Stimulated activated CD4-positive, alpha-beta T cell treated with anti-CD3 and anti-CD28 coated beads, Interleukin-1b, Interleukin-23, amount 100 ng/mL, for 1 hour (primary cell): ENCODE measurements at regions not wholly inside any gene's neighbourhood (a gene's known extent, or its start where the extent isn't known, plus 50 kb on each side); places are given as distances from the start of the nearest gene placed in this dataset.

Source experiments
- DNase-seq, 2 donors: peaks; one replicate each; pipeline ENCODE4 v3.0.0-alpha.2; 2020; ENCODE audit warnings: low read depth in 2 of 2

DNA sequence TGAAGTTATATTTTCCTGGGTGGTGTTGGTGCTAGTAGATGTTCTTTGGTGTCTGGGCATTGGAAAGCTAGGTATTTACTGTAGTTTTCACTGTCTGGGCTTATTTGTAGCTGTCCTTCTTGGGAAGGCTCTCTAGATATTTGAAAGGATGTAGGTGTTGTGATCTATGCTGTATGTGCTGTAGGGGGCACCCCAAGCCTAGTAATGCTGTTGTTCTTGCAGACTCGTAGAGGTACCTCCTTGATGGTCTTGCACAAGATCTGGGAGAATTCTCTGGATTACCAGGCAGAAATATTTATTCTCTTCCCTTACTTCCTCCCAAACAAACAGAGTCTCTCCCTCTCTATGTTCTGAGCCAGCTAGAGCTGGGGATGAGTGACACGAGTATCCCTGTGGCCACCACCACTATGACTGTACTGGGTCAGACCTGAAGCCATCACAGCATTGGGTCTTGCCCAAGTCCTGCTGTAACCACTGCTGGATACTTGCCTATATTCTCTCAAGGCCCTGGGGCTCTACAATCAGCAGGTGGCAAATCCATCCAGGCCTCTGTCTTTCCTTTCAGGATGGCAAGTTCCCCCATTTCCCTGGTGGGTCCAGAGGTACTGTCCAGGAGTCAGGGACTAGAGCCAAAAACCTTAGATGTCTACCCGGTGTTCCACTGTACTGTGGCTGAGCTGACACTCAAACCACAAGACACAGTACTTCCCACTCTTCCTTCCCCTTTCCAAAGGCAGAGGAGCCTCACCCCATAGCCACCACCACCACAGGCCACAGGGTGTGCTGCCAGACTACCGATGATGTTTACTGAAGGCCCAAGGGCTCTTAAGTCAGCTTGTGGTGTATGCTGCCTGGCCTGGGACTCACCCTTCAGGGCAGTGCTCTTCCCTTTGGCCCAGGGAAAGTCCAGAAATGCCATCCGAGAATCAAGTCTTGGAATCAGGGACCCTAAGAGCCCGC, 195.2 kb upstream of the DPPA4 start:
- peak in 1 of 2 donors; percentile 1 for DNase-seq

DNA sequence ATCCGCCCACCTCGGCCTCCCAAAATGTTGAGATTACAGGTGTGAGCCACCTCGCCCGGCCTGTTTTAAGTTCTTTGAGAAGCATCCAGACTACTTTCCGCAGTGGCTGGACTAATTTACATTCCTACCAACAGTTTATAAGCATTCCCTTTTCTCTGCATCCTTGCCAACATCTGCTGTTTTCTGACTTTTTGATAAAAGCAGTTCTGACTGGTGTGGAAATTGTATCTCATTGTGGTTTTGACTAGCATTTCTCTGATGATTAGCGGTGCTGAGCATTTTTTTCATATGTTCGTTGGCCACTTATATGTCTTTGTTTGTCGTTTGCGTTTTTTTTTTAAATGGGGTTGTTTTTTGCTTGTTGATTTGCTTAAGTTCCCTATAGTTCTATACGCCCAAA, 208.4 kb upstream of the DPPA4 start:
- no peak for DNase-seq

- DNase-seq, result no peak
Measured at GRCh38 chr3:109548192-109548938, 211.0 kb upstream of the DPPA4 start.

- DNase-seq, result no peak
Measured at GRCh38 chr3:109553591-109554371, 216.4 kb upstream of the DPPA4 start.

DNA sequence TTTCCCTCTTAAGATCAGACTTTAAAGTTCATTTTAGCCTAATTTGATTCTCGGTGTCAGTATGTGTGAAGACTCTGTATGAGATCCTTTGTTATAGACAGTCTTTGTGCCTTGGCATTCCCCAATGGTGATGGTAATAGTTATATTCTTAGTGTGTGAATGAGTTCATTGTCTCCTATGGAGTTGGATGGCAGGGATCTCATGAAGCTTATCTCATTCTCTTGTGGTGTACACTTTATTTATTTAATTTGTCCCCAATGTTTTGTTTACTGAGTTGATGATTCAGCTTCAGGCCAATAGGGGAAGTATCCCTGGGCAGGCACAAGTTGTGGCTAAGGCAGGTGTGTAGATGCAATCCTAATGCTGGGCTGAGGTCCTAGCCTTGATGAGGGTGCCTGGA, 222.0 kb upstream of the DPPA4 start:
- DNase-seq, result no peak

DNA sequence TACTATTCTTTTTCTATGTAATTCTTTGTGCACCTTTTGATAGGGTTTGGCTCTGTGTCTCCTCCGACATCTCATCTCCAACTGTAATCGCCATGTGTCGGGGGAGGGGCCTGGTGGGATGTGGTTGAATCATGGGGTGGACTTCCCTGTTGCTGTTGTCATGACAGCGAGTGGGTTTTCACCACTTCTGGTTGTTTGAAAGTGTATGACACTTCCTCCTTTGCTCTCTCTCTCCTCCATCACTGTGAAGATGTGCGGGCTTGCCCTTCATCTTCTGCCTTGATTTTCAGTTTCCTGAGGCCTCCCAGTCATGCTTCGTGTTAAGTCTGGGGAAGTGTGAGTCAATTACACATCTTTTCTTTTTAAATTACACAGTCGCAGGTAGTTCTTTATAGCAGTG, 225.8 kb upstream of the DPPA4 start:
- peak in 1 of 2 donors; percentile 0 for DNase-seq

DNA sequence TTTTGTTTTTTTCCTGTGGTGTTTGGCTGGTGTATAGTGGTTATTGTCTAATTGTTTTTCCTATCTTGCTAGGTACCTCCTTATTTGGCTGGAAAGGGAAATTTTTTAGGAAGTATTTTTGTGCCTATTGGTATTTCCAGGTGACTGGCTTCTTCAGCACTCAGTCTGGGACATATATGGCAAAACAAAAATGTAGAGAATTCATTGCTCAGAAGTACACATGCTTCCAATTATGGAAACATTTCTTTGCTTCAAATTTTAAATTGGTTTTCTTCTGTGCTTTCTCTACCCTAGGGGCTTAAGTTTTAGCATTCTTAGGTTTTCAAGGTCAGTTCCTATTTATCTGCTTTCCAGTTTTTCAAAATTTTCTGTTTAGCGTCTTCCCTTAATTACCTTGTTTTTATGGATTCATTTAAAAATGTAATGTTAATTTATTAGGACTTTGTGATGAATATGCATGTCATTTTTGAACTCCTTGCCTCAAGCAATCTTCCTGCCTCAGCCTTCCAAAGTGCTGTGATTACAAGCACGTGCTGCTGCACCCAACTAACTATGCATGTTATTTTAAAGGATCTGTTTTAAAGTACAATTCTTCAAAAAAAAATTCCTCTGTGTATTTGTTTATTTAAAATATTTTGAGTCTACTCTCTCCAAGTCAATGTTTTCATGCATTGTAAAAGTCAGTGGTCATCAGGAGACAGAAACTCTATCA, 231.9 kb upstream of the DPPA4 start:
- no peak for DNase-seq

DNA sequence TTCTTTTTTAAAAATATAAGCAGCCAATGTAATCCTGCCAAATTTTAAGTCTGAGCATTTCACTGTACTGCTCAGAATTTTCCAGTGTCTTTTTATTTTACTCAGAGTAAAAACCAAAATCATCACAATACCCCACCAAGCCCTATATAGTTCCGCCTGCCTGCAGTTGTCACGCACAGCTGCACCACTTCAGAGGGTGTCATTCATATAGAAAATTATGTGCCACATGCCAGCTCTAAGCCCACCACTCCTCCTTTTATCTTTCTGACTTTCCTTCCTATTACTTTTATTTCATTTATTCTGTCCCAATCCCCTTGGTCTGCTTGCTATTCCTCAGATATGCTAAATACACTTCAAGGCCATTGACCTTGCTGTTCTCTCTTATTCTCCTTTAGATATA, 233.1 kb upstream of the DPPA4 start:
- DNase-seq, result no peak

DNA sequence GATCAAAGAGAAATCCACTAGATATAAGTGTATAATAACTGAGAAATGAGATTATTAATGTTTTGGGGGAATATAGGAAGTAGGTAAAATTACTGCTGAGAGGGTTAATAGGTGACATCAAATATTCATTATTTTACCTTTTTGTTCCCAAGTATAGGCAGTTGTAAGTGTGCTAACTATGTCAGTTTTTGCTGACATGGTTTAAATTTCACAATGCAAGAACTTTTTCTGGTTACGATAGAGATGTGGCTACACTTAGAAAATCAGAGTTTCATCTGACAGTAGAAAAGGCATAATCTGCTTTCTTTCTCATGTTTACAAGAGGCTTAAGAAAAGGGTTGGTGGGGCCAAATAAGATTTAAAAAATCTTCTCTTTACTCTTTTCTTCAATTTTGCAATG, 235.0 kb upstream of the DPPA4 start:
- DNase-seq, result no peak

DNA sequence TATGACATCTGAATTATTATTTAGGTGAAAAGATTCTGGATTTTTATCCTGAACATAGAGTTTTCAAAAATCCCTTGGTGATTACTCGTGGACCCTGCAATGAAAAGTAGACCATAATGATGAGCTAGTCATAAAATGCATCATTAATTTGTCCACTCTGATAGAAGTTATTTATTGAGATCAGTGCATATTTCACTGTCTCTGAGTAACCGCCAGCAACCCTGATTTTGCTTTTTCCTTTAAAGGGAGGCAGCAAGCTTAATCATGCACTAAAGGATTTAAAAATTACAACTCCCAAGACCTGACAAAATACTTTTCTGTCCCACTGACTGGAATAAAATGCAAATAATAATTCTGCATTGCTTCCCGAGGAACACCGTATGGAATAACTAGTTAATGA, 259.6 kb upstream of the DPPA4 start:
- no peak for DNase-seq

- no peak for DNase-seq
Measured at GRCh38 chr3:109597444-109597843, 260.1 kb upstream of the DPPA4 start.

DNA sequence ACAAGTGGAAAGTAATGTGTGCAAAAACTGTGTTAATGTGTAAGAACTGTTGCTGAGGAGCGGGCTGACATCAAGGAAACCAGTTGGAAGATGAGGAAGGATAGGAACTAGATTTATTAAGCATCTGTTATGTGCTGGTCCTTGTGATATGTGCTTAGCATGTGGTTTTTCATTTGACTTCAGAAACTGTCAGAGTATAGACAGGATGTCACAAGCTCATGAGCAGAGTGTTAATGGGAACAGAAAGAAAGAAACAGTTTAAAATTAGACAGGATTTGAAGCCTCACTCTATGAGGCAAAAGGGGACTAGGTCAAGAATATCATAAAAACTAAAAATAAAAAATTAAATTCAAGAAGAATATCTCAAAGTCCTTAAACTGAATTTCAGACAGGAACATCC, 270.6 kb upstream of the DPPA4 start:
- no peak for DNase-seq

DNA sequence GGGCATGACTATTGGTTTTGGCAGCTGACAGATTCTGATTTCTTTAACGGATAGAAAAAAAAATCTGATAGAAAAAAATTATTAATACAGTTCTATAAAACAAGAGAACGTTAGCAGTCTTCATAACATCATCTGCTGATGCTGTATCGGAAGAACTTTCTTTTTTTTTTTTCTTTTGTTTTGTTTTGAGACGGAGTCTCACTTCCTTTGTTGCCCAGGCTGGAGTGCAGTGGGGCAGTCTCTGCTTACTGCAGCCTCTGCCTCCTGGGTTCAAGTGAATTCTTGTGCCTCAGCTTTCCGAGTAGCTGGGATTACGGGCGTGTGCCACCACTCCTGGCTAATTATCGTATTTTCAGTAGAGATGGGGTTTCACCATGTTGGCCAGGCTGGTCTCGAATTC, 271.2 kb upstream of the DPPA4 start:
- no peak for DNase-seq

DNA sequence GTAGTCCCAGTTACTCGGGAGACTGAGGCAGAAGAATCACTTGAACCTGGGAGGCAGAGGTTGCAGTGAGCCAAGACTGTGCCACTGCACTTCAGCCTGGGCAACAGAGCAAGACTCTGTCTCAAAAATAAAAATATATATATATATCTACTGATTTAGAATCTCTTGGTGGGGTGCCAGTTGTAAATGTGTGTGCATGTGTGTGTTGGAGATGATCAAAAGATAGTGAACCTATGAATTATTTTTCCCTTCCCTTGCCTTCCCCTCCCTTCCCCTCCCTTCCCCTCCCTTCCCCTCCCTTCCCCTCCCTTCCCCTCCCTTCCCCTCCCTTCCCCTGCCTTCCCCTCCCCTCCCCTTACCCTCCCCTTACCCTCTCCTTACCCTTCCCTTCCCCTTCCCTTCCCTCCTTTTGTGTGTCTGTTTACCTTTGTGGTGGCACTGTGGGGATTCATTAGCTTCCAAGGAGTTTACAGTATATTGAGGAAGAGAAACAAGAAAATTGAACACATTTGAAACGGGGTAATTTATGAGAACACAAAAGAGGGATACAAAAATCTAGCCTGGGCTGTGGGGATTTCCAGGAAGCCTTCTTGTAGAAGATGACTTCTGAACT, 281.5 kb upstream of the DPPA4 start:
- no peak for DNase-seq

- no peak for DNase-seq
Measured at GRCh38 chr3:109631897-109632296, 294.6 kb upstream of the DPPA4 start.

- DNase-seq, result no peak
Measured at GRCh38 chr3:109640146-109640652, 302.9 kb upstream of the DPPA4 start.

- no peak for DNase-seq
Measured at GRCh38 chr3:109642025-109642424, 304.7 kb upstream of the DPPA4 start.

DNA sequence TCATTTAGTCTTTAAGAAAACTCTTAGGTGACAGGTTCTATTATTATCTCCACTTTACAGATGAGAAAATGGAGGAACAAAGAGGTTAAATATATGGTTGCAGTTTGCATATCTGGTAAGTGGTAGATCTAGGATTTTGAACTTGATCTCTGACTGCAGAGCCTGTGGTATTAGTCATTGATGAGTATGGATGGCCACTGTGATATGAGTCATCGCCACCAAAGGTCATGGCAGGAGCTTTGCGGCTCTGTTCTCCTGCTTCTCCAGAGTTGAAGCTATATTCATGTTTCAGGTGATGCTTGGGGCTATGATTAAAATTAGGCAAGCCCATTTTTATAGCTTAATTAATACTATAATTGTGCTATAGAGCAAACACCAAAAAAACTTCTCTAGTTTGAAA, 306.2 kb upstream of the DPPA4 start:
- no peak for DNase-seq

DNA sequence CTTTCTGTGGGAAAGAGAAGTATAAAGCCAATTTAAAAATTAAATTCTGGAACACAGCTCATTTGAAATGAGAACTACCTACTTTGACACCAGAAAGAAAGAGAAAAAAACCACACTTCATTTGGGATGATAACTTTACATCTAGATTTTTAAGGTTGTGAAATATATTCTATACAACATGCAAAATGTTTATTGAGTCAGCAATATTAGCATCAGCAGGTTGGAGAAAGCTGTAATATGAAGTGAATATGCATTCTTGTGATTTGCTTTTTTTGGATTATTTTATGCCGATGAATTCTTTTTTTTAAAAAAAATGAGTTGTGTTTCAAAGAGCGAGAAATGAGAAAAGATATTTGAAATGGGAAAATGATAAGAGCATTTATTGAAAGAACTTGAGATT, 307.0 kb upstream of the DPPA4 start:
- DNase-seq, result no peak

DNA sequence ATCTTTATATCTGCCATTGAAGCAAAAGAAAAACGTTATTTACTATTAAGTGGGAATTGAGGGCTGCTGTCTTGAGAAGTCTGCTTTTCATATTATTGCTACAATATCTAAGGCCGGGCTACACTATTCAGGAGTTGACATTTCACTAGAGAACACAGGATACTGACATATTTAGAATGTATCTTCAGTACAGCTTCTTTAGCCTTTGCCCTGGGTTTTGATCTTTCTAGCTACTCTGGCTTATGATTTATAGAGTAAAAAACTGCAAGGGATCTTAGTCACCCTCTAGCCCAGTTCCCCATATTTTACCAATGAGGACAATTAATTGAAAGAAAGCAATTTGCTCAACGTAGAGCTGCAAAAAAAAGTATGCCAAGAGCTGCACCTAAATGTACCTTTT, 307.4 kb upstream of the DPPA4 start:
- no peak for DNase-seq

DNA sequence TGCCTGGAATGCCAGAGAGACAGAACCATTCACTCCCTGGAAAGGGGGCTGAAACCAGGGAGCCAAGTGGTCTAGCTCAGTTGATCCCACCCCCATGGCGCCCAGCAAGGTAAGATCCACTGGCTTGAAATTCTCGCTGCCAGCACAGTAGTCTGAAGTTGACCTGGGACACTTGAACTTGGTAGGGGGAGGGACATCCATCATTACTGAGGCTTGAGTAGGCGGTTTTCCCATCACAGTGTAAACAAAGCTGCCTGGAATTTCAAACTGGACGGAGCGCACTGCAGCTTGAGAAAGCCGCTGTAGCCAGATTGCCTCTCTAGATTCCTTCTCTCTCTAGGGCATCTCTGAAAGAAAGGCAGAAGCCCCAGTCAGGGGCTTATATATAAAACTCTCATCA, 310.7 kb upstream of the DPPA4 start:
- DNase-seq, result no peak
